ENCODE measurements at regions not wholly inside any gene's neighbourhood (a gene's known extent, or its start where the extent isn't known, plus 50 kb on each side); places are given as distances from the start of the nearest gene placed in this dataset.

DNA sequence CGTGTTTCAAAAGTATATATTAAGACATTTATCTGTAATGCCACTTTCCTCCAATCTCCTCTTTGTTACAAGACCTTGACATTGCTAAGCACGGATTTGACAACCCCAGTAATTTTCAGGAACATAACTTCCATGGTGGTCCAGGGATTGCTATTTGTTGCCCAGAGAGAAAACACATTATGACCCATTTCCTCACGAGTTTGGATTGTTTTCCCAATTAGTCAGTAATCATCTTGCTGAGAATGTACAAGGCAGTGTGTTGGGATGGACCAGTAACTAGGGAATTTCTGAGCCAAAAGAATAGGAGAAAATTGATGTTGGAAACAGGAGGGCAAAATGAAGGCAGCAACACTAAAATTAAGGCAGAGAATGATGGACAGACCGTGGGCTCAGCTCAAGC, 574.1 kb downstream of the EBF1 start:
- H3K79me2 ChIP-seq (ENCODE audit: control insufficient read depth, insufficient read depth, low read length): no peaks in the 10 kb centered on the region
- ChIA-PET POLR2A (no interaction called here), SMC1A (ENCODE audit: uncharacterized antibody, unreplicated experiment) (no interaction called here), CTCF (no interaction called here), RAD21 (ENCODE audit: unreplicated experiment) (no interaction called here)
- intact Hi-C loops (cut with micrococcal nuclease; ENCODE audit: unreplicated experiment) (no loop called here), in situ Hi-C loops (cut with MboI) (no loop called here)
- ATAC-seq (no peak), DNase-seq (ENCODE audit: low read depth, low spot score) (no peak), FAIRE-seq (no peak)
- no peaks in the 10 kb centered on the region; a peak in 1 of 4 replicates for H3K27me3 ChIP-seq (replicated peaks in 1 of 2; ENCODE audit: control insufficient read depth in 2 of 2, insufficient read depth in 2 of 2, low read length in 1 of 2)
- no peak overlapping the region for H3K27ac ChIP-seq (ENCODE audit: control insufficient read depth, insufficient read depth)
- no peak overlapping the region for H3K4me3 ChIP-seq
- BruUV-seq (replicated peaks): no TSS peak
- no peaks in the 10 kb centered on the region for H3K36me3 ChIP-seq (ENCODE audit: control insufficient read depth in 2 of 2, insufficient read depth in 2 of 2, low read length in 1 of 2)
- H3K4me1 ChIP-seq (ENCODE audit: control insufficient read depth, insufficient read depth, low read length): no peaks in the 10 kb centered on the region
- H3K4me2 ChIP-seq (ENCODE audit: control insufficient read depth, insufficient read depth): no peak overlapping the region
- H2AFZ ChIP-seq (ENCODE audit: control insufficient read depth, low read depth, low read length): no peak overlapping the region
- no peak overlapping the region for H3K9ac ChIP-seq (ENCODE audit: control insufficient read depth, insufficient read depth, low read length)
- H4K20me1 ChIP-seq (ENCODE audit: control insufficient read depth, insufficient read depth): no peaks in the 10 kb centered on the region
- WGBS (ENCODE audit: insufficient coverage, insufficient replicate concordance, low lambda C conversion rate, missing lambda C conversion rate): 19% methylated on average over 4 of the region's 4 CpGs
- no peaks in the 10 kb centered on the region for H3K9me3 ChIP-seq (replicated peaks; ENCODE audit: control insufficient read depth, insufficient read depth, low read length)
- TF ChIP-seq, protein P1, sequence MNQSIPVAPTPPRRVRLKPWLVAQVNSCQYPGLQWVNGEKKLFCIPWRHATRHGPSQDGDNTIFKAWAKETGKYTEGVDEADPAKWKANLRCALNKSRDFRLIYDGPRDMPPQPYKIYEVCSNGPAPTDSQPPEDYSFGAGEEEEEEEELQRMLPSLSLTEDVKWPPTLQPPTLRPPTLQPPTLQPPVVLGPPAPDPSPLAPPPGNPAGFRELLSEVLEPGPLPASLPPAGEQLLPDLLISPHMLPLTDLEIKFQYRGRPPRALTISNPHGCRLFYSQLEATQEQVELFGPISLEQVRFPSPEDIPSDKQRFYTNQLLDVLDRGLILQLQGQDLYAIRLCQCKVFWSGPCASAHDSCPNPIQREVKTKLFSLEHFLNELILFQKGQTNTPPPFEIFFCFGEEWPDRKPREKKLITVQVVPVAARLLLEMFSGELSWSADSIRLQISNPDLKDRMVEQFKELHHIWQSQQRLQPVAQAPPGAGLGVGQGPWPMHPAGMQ (IDR thresholded peaks at IDR 0.05; ENCODE audit: borderline replicate concordance): no peak
- TF ChIP-seq CREM (IDR thresholded peaks at IDR 0.05; ENCODE audit: low read depth): no peak
- TF ChIP-seq, protein P2, sequence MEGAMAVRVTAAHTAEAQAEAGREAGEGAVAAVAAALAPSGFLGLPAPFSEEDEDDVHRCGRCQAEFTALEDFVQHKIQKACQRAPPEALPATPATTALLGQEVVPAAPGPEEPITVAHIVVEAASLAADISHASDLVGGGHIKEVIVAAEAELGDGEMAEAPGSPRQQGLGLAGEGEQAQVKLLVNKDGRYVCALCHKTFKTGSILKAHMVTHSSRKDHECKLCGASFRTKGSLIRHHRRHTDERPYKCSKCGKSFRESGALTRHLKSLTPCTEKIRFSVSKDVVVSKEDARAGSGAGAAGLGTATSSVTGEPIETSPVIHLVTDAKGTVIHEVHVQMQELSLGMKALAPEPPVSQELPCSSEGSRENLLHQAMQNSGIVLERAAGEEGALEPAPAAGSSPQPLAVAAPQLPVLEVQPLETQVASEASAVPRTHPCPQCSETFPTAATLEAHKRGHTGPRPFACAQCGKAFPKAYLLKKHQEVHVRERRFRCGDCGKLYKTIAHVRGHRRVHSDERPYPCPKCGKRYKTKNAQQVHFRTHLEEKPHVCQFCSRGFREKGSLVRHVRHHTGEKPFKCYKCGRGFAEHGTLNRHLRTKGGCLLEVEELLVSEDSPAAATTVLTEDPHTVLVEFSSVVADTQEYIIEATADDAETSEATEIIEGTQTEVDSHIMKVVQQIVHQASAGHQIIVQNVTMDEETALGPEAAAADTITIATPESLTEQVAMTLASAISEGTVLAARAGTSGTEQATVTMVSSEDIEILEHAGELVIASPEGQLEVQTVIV (IDR thresholded peaks at IDR 0.05; ENCODE audit: borderline replicate concordance, partially characterized antibody): no peak
- TF ChIP-seq, protein P3, sequence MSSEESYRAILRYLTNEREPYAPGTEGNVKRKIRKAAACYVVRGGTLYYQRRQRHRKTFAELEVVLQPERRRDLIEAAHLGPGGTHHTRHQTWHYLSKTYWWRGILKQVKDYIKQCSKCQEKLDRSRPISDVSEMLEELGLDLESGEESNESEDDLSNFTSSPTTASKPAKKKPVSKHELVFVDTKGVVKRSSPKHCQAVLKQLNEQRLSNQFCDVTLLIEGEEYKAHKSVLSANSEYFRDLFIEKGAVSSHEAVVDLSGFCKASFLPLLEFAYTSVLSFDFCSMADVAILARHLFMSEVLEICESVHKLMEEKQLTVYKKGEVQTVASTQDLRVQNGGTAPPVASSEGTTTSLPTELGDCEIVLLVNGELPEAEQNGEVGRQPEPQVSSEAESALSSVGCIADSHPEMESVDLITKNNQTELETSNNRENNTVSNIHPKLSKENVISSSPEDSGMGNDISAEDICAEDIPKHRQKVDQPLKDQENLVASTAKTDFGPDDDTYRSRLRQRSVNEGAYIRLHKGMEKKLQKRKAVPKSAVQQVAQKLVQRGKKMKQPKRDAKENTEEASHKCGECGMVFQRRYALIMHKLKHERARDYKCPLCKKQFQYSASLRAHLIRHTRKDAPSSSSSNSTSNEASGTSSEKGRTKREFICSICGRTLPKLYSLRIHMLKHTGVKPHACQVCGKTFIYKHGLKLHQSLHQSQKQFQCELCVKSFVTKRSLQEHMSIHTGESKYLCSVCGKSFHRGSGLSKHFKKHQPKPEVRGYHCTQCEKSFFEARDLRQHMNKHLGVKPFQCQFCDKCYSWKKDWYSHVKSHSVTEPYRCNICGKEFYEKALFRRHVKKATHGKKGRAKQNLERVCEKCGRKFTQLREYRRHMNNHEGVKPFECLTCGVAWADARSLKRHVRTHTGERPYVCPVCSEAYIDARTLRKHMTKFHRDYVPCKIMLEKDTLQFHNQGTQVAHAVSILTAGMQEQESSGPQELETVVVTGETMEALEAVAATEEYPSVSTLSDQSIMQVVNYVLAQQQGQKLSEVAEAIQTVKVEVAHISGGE (CRISPR knock-in tag; IDR thresholded peaks at IDR 0.05): no peak
- TF ChIP-seq PAX5 (IDR thresholded peaks at IDR 0.05; ENCODE audit: borderline replicate concordance, low read depth, low read length): no peak
- no peak for TF ChIP-seq ATF7 (IDR thresholded peaks at IDR 0.05; ENCODE audit: low read depth)
- no peak for TF ChIP-seq BMI1 (IDR thresholded peaks at IDR 0.05; ENCODE audit: borderline replicate concordance)
- TF ChIP-seq, protein P4, sequence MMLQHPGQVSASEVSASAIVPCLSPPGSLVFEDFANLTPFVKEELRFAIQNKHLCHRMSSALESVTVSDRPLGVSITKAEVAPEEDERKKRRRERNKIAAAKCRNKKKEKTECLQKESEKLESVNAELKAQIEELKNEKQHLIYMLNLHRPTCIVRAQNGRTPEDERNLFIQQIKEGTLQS (IDR thresholded peaks at IDR 0.05; ENCODE audit: borderline replicate concordance, extremely low read depth, low read depth, low read length): no peak
- TF ChIP-seq, protein P5, sequence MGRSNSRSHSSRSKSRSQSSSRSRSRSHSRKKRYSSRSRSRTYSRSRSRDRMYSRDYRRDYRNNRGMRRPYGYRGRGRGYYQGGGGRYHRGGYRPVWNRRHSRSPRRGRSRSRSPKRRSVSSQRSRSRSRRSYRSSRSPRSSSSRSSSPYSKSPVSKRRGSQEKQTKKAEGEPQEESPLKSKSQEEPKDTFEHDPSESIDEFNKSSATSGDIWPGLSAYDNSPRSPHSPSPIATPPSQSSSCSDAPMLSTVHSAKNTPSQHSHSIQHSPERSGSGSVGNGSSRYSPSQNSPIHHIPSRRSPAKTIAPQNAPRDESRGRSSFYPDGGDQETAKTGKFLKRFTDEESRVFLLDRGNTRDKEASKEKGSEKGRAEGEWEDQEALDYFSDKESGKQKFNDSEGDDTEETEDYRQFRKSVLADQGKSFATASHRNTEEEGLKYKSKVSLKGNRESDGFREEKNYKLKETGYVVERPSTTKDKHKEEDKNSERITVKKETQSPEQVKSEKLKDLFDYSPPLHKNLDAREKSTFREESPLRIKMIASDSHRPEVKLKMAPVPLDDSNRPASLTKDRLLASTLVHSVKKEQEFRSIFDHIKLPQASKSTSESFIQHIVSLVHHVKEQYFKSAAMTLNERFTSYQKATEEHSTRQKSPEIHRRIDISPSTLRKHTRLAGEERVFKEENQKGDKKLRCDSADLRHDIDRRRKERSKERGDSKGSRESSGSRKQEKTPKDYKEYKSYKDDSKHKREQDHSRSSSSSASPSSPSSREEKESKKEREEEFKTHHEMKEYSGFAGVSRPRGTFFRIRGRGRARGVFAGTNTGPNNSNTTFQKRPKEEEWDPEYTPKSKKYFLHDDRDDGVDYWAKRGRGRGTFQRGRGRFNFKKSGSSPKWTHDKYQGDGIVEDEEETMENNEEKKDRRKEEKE (IDR thresholded peaks at IDR 0.05): no peak
- no peak for TF ChIP-seq HCFC1 (IDR thresholded peaks at IDR 0.05; ENCODE audit: low read length)
- no peak for TF ChIP-seq SRF (IDR thresholded peaks at IDR 0.05; ENCODE audit: low read depth in 2 of 2, low read length in 2 of 2)
- TF ChIP-seq NFYB (IDR thresholded peaks at IDR 0.05; ENCODE audit: insufficient read depth, low read depth, low read length): no peak
- no peak for TF ChIP-seq TARDBP (IDR thresholded peaks at IDR 0.05; ENCODE audit: borderline replicate concordance)
